Hepatocyte (in vitro differentiated cells): ENCODE measurements at regions not wholly inside any gene's neighbourhood (a gene's known extent, or its start where the extent isn't known, plus 50 kb on each side); places are given as distances from the start of the nearest gene placed in this dataset.

Experiments
- EZH2 ChIP-seq: fragments of 200-600 bp; sonication (generic); IDR thresholded peaks from 2 replicates; pipeline ENCODE4 v1.6.1; 2016; ENCODE audit warnings: antibody characterized with exemption, mild to moderate bottlenecking, borderline replicate concordance
- EZH2phosphoT487 ChIP-seq: fragments of 200-600 bp; sonication (generic); IDR thresholded peaks from one replicate; pipeline ENCODE4 v1.6.1; 2018; ENCODE audit warnings: antibody characterized with exemption, mild to moderate bottlenecking, low read depth, moderate library complexity; ENCODE audit not compliant: unreplicated experiment, severe bottlenecking
- TF ChIP-seq, protein P1 (sequence below): fragments of 200-600 bp; sonication (generic); IDR thresholded peaks from 2 replicates; pipeline ENCODE4 v1.5.1; 2016; ENCODE audit warnings: antibody characterized with exemption, mild to moderate bottlenecking; ENCODE audit not compliant: poor library complexity

DNA sequence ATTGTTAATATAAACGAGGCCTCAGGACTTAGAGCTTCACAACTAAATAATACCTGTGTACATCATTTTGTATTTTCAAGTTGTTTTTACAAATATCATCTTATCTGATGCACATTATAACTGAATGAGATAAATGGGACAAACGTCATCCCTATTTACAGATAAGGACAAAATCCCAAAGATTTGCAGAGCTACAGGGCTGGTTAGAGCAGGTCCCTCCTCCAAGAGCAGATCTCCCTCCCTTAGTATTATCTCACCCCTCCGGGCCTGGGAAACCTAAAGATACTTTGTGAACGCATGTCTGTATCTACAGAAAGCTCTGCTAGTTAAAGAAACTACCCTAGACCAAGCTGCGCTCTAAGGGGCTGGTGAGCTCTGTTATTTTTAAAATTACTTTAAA is 130.4 kb upstream of the PROKR2 start:
- TF ChIP-seq EZH2phosphoT487: no peak
- TF ChIP-seq, protein P1, sequence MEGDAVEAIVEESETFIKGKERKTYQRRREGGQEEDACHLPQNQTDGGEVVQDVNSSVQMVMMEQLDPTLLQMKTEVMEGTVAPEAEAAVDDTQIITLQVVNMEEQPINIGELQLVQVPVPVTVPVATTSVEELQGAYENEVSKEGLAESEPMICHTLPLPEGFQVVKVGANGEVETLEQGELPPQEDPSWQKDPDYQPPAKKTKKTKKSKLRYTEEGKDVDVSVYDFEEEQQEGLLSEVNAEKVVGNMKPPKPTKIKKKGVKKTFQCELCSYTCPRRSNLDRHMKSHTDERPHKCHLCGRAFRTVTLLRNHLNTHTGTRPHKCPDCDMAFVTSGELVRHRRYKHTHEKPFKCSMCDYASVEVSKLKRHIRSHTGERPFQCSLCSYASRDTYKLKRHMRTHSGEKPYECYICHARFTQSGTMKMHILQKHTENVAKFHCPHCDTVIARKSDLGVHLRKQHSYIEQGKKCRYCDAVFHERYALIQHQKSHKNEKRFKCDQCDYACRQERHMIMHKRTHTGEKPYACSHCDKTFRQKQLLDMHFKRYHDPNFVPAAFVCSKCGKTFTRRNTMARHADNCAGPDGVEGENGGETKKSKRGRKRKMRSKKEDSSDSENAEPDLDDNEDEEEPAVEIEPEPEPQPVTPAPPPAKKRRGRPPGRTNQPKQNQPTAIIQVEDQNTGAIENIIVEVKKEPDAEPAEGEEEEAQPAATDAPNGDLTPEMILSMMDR: no peak
- TF ChIP-seq EZH2: no peak
